ENCODE measurements at regions not wholly inside any gene's neighbourhood (a gene's known extent, or its start where the extent isn't known, plus 50 kb on each side); places are given as distances from the start of the nearest gene placed in this dataset.
"Not testable (repeated sequence)": the region's sequence is repeated elsewhere in the genome, so short reads cannot be mapped to it uniquely, and the experiment has no call there.

DNA sequence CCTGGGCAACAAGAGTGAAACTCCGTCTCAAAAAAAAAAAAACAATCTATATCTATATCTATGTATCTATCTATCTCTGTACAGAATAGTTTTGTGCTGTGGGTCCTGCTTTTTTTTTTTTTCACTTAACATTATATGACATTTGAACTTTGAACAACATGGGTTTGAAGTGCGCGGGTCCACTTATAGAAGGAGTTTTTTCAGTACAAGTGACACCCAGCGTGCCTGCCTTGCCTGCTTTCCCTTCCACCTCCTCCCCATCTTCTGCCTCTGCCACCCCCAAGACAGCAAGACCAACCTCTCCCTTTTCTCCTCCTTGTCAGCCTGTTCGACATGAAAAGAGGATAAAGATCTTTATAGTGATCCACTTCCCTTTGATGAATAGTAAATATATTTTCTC, 102.2 kb upstream of the KCNG1 start:
- H3K4me1 ChIP-seq (ENCODE audit: control insufficient read depth in 1 of 2, insufficient read depth in 2 of 2, low read length in 2 of 2): no peaks in the 10 kb centered on the region
- DNase-seq (no peak), ATAC-seq (ENCODE audit: low FRiP score) (no peak)
- no peaks in the 10 kb centered on the region for H3K36me3 ChIP-seq (ENCODE audit: control insufficient read depth in 1 of 2, insufficient read depth in 2 of 2, low read length in 1 of 2)
- no peak overlapping the region for H3K4me3 ChIP-seq (ENCODE audit: low read length in 2 of 2)
- H3K27ac ChIP-seq (ENCODE audit: low read depth in 1 of 2, low read length in 2 of 2): no peak overlapping the region
- no peaks in the 10 kb centered on the region for H3K27me3 ChIP-seq (ENCODE audit: control insufficient read depth in 1 of 2, insufficient read depth in 2 of 2, low read length in 1 of 2)
- WGBS, 2 donors: 74 to 84% methylated on average over 5 of the region's 5 CpGs
- H3K9me3 ChIP-seq (ENCODE audit: control insufficient read depth, low read length): no peaks in the 10 kb centered on the region
- intact Hi-C loops (cut with DNase I): no loop called here

DNA sequence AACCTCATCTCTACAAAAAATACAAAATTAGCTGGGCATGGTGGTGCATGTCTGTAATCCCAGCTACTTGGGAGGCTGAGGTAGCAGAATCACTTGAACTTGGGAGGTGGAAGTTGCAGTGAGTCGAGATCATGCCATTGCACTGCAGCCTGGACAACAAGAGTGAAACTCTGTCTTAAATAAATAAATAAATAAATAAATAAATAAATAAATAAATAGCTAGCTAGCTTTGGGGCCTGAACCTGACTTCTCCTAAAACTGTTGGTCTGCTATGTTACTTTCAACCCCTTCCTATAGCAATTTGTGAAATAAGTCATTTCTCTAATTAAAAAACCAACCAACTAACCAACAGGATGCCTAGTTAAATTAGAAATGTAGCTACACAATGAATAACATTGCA, 101.0 kb upstream of the KCNG1 start:
- intact Hi-C loops (cut with DNase I); DNase-seq; ATAC-seq (ENCODE audit: low FRiP score); H3K4me3 ChIP-seq (ENCODE audit: low read length in 2 of 2); H3K36me3 ChIP-seq (ENCODE audit: control insufficient read depth in 1 of 2, insufficient read depth in 2 of 2, low read length in 1 of 2); H3K27ac ChIP-seq (ENCODE audit: low read depth in 1 of 2, low read length in 2 of 2); H3K27me3 ChIP-seq (ENCODE audit: control insufficient read depth in 1 of 2, insufficient read depth in 2 of 2, low read length in 1 of 2); H3K4me1 ChIP-seq (ENCODE audit: control insufficient read depth in 1 of 2, insufficient read depth in 2 of 2, low read length in 2 of 2); H3K9me3 ChIP-seq (ENCODE audit: control insufficient read depth, low read length): not testable (repeated sequence)
- 87 to 97% methylated on average over 1 of the region's 1 CpG for WGBS, 2 donors

DNA sequence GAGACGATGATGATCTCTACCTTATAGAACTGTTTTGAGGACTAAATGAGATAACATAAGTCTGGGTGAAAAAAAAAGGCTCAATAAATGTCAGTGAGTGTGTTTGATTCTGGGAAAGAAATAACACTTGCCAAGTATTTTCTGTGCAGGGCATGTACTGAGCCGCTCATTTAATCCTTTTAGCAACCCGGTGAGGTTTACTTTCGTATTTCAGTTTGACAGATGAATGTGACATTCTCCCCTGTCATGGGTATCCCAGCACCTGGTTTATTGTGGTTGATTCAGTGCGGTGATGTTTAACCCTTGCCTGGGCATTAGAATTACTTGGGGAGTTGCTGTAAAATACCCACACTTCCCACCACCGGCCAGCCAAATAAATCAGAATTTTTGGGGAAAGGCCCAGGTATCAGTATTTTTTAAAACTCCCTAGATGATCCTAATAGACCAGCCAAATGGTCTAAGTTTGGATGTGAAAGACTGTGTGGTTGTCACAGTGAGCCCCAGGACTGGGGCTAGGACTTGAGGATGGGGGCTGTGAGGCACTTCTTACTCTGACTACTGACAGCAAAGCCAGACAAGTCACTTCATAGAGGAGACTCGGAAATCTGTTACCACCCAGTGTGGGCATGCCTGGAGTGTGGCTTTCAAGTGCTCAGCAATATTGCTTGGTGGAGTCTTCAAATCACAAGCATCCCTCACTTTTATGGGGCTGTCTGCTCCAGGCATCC, 100.2 kb upstream of the KCNG1 start:
- no peaks in the 10 kb centered on the region for H3K36me3 ChIP-seq (ENCODE audit: control insufficient read depth in 1 of 2, insufficient read depth in 2 of 2, low read length in 1 of 2)
- no peak overlapping the region for H3K27ac ChIP-seq (ENCODE audit: low read depth in 1 of 2, low read length in 2 of 2)
- no peaks in the 10 kb centered on the region for H3K9me3 ChIP-seq (ENCODE audit: control insufficient read depth, low read length)
- 21 to 45% methylated on average over 7 of the region's 7 CpGs for WGBS, 2 donors
- no peak overlapping the region for H3K4me3 ChIP-seq (ENCODE audit: low read length in 2 of 2)
- no peaks in the 10 kb centered on the region for H3K27me3 ChIP-seq (ENCODE audit: control insufficient read depth in 1 of 2, insufficient read depth in 2 of 2, low read length in 1 of 2)
- ATAC-seq (ENCODE audit: low FRiP score) (no peak), DNase-seq (no peak)
- intact Hi-C loops (cut with DNase I): no loop called here
- no peaks in the 10 kb centered on the region for H3K4me1 ChIP-seq (ENCODE audit: control insufficient read depth in 1 of 2, insufficient read depth in 2 of 2, low read length in 2 of 2)

DNA sequence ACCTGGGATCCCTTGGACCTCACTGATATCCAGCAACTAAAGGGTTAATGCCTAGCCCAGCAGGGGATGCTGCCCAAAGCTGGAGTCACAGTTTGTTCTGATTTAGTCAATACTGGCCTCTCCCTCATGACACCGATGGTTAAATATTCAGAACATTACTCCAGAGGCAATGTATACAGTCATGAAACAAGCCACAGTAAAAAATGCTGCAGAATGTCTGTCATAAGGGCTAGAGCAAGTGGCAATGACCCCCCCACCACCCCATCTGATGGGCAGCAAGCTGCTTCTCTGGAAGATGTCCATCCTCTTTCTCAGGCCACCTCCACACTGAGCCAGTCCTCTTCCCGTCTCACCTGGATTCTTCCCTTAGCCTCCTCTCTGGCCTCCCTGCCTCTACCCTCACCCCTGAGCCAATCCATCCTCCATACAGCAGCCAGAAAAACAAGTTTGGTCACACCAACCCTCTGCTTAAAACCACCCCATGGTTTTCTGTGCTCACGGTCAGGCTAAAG, 99.0 kb upstream of the KCNG1 start:
- Histone ChIP-seq H3K27me3 (ENCODE audit: control insufficient read depth in 1 of 2, insufficient read depth in 2 of 2, low read length in 1 of 2) (no peaks in the 10 kb centered on the region), H3K9me3 (ENCODE audit: control insufficient read depth, low read length) (no peaks in the 10 kb centered on the region), H3K4me3 (ENCODE audit: low read length in 2 of 2) (no peak overlapping the region), H3K36me3 (ENCODE audit: control insufficient read depth in 1 of 2, insufficient read depth in 2 of 2, low read length in 1 of 2) (no peaks in the 10 kb centered on the region), H3K27ac (ENCODE audit: low read depth in 1 of 2, low read length in 2 of 2) (no peak overlapping the region), H3K4me1 (ENCODE audit: control insufficient read depth in 1 of 2, insufficient read depth in 2 of 2, low read length in 2 of 2) (no peaks in the 10 kb centered on the region)
- ATAC-seq (ENCODE audit: low FRiP score) (no peak), DNase-seq (no peak)
- intact Hi-C loops (cut with DNase I): no loop called here
- WGBS, 2 donors: 38 to 48% methylated on average over 3 of the region's 3 CpGs

DNA sequence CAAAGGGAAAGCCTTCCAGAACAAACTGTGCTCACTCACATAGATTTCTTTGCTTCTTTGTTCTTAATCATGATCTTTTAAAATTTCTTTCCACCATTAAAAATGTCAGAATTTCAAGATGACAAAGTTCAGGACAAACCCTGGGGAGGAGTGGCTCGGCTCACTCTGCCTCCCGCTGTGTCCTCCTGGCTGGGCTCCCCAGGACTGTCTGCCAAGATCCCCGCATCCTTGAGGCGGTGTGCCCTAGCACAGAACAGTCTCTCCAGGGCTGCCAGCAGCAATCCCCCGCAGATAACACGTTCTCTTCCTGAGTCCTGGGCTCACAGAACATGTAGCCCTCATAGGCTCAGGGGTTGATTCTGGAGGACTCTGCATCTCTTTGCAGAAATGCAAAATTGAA, 98.4 kb upstream of the KCNG1 start:
- Histone ChIP-seq H3K4me3 (ENCODE audit: low read length in 2 of 2) (no peak overlapping the region), H3K9me3 (ENCODE audit: control insufficient read depth, low read length) (no peaks in the 10 kb centered on the region), H3K27me3 (ENCODE audit: control insufficient read depth in 1 of 2, insufficient read depth in 2 of 2, low read length in 1 of 2) (no peaks in the 10 kb centered on the region), H3K27ac (ENCODE audit: low read depth in 1 of 2, low read length in 2 of 2) (no peak overlapping the region), H3K4me1 (ENCODE audit: control insufficient read depth in 1 of 2, insufficient read depth in 2 of 2, low read length in 2 of 2) (no peaks in the 10 kb centered on the region), H3K36me3 (ENCODE audit: control insufficient read depth in 1 of 2, insufficient read depth in 2 of 2, low read length in 1 of 2) (no peaks in the 10 kb centered on the region)
- 7 to 9% methylated on average over 6 of the region's 6 CpGs for WGBS, 2 donors
- intact Hi-C loops (cut with DNase I): no loop called here
- no peak for ATAC-seq (ENCODE audit: low FRiP score)
- no peak for DNase-seq

DNA sequence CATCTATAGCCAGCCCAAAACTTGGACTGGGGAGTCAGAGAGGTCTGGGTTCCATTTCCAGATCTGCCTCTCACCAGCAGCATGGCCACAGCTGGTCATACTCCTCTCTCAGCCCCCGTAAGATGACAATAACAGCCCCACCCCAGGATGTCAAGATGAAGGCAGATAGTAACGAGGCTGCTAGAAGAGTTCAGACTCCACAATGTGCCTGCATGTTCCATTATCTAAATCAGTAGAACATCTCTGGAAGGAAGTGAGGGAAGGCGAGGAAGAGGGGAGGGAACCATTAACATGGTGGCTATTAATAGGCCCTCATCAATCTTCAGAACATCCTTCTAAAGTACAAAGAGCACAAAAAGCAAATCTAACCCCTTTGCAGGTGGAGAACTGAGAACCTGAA, 98.0 kb upstream of the KCNG1 start:
- Histone ChIP-seq H3K36me3 (ENCODE audit: control insufficient read depth in 1 of 2, insufficient read depth in 2 of 2, low read length in 1 of 2) (no peaks in the 10 kb centered on the region), H3K27ac (ENCODE audit: low read depth in 1 of 2, low read length in 2 of 2) (no peak overlapping the region), H3K27me3 (ENCODE audit: control insufficient read depth in 1 of 2, insufficient read depth in 2 of 2, low read length in 1 of 2) (no peaks in the 10 kb centered on the region), H3K9me3 (ENCODE audit: control insufficient read depth, low read length) (no peaks in the 10 kb centered on the region), H3K4me1 (ENCODE audit: control insufficient read depth in 1 of 2, insufficient read depth in 2 of 2, low read length in 2 of 2) (no peaks in the 10 kb centered on the region), H3K4me3 (ENCODE audit: low read length in 2 of 2) (no peak overlapping the region)
- intact Hi-C loops (cut with DNase I): no loop called here
- DNase-seq (no peak), ATAC-seq (ENCODE audit: low FRiP score) (no peak)
- WGBS, 2 donors: 35 to 40% methylated on average over 3 of the region's 3 CpGs

DNA sequence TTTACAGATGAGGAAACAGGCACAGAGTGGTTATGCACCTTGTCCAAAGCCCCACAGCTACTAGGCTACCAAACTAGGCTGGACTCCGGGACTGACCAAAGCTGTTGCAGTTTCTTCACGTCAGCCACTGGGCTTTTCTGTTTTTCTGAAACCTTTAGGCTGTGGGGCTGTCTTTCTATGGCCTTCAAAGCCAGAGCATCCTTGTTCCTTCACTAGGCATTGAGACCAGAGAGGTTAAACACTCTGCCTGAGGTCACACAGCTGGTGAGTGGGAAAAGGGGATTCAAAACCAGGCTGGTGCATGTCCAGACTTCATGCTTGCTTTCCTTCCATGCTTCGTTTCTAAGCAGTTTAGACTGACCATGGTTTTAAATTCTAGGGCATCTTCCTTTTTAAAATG, 97.5 kb upstream of the KCNG1 start:
- no peak for DNase-seq
- H3K27me3 ChIP-seq (ENCODE audit: control insufficient read depth in 1 of 2, insufficient read depth in 2 of 2, low read length in 1 of 2): no peaks in the 10 kb centered on the region
- no peaks in the 10 kb centered on the region for H3K4me1 ChIP-seq (ENCODE audit: control insufficient read depth in 1 of 2, insufficient read depth in 2 of 2, low read length in 2 of 2)
- WGBS, 2 donors: 79 to 87% methylated on average over 3 of the region's 3 CpGs
- no peak overlapping the region for H3K4me3 ChIP-seq (ENCODE audit: low read length in 2 of 2)
- no peak for ATAC-seq (ENCODE audit: low FRiP score)
- H3K36me3 ChIP-seq (ENCODE audit: control insufficient read depth in 1 of 2, insufficient read depth in 2 of 2, low read length in 1 of 2): no peaks in the 10 kb centered on the region
- intact Hi-C loops (cut with DNase I): no loop called here
- no peak overlapping the region for H3K27ac ChIP-seq (ENCODE audit: low read depth in 1 of 2, low read length in 2 of 2)
- no peaks in the 10 kb centered on the region for H3K9me3 ChIP-seq (ENCODE audit: control insufficient read depth, low read length)

DNA sequence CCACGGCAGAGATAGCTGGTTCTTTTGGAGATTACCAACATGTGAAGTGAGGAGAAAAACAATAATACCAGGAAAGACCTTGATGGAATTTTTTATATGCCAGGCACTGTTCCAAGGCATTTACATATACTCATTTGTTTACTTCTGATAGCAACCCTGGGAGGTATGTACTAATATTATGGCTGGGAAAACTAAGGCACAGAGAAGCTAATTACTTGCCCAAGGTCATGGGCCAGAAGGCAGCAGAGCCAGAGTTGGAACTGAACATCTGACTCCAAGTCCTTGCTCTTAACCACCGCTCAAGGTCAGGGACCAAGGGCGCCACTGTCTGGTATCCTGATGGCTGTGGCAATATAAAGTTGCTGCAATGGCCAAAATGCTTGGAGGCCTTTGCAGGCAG, 97.0 kb upstream of the KCNG1 start:
- H3K36me3 ChIP-seq (ENCODE audit: control insufficient read depth in 1 of 2, insufficient read depth in 2 of 2, low read length in 1 of 2): no peaks in the 10 kb centered on the region
- ATAC-seq (ENCODE audit: low FRiP score) (no peak), DNase-seq (no peak)
- no peaks in the 10 kb centered on the region for H3K27me3 ChIP-seq (ENCODE audit: control insufficient read depth in 1 of 2, insufficient read depth in 2 of 2, low read length in 1 of 2)
- WGBS, 2 donors: 87 to 89% methylated on average over 3 of the region's 3 CpGs
- H3K9me3 ChIP-seq (ENCODE audit: control insufficient read depth, low read length): no peaks in the 10 kb centered on the region
- H3K27ac ChIP-seq (ENCODE audit: low read depth in 1 of 2, low read length in 2 of 2): no peak overlapping the region
- intact Hi-C loops (cut with DNase I): no loop called here
- no peak overlapping the region for H3K4me3 ChIP-seq (ENCODE audit: low read length in 2 of 2)
- no peaks in the 10 kb centered on the region for H3K4me1 ChIP-seq (ENCODE audit: control insufficient read depth in 1 of 2, insufficient read depth in 2 of 2, low read length in 2 of 2)

DNA sequence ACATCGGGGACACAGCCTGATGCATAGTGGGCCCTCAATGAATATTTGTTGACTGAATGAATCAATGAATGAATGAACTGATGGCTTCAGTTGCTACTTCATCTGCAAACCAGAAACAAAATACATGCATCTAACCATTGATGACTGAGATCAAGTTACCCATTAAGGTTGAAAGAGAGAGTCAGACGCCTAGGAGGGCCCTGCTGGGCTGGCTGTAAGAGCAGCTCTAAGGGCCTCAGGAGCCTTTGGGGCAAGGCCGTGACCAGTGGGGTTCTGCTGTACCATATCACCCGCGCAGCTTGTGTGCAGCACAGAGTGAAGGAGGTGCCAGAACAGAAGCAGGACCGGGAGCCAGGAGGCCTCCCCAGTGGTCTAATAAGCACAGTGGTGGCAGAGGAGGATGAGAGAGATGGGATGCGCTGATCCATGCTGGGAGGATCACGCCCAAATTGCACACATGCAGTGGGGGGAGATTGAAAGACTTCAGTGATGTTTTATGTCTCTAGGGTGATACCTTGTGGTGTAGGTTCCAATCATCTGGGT, 96.1 kb upstream of the KCNG1 start:
- no peak overlapping the region for H3K4me3 ChIP-seq (ENCODE audit: low read length in 2 of 2)
- WGBS, 2 donors: 87 to 91% methylated on average over 8 of the region's 8 CpGs
- ATAC-seq (ENCODE audit: low FRiP score): no peak
- H3K27me3 ChIP-seq (ENCODE audit: control insufficient read depth in 1 of 2, insufficient read depth in 2 of 2, low read length in 1 of 2): no peaks in the 10 kb centered on the region
- H3K9me3 ChIP-seq (ENCODE audit: control insufficient read depth, low read length): no peaks in the 10 kb centered on the region
- DNase-seq: no peak
- intact Hi-C loops (cut with DNase I): no loop called here
- no peaks in the 10 kb centered on the region for H3K36me3 ChIP-seq (ENCODE audit: control insufficient read depth in 1 of 2, insufficient read depth in 2 of 2, low read length in 1 of 2)
- no peak overlapping the region for H3K27ac ChIP-seq (ENCODE audit: low read depth in 1 of 2, low read length in 2 of 2)
- H3K4me1 ChIP-seq (ENCODE audit: control insufficient read depth in 1 of 2, insufficient read depth in 2 of 2, low read length in 2 of 2): no peaks in the 10 kb centered on the region

All from aorta (tissue), 5 donors.